ENCODE measurements at regions not wholly inside any gene's neighbourhood (a gene's known extent, or its start where the extent isn't known, plus 50 kb on each side); places are given as distances from the start of the nearest gene placed in this dataset.

- Histone ChIP-seq H3K4me3 (no peak overlapping the region), H3K27ac (no peak overlapping the region)
- no peak for DNase-seq (ENCODE audit: low spot score)
- TF ChIP-seq, protein P1, sequence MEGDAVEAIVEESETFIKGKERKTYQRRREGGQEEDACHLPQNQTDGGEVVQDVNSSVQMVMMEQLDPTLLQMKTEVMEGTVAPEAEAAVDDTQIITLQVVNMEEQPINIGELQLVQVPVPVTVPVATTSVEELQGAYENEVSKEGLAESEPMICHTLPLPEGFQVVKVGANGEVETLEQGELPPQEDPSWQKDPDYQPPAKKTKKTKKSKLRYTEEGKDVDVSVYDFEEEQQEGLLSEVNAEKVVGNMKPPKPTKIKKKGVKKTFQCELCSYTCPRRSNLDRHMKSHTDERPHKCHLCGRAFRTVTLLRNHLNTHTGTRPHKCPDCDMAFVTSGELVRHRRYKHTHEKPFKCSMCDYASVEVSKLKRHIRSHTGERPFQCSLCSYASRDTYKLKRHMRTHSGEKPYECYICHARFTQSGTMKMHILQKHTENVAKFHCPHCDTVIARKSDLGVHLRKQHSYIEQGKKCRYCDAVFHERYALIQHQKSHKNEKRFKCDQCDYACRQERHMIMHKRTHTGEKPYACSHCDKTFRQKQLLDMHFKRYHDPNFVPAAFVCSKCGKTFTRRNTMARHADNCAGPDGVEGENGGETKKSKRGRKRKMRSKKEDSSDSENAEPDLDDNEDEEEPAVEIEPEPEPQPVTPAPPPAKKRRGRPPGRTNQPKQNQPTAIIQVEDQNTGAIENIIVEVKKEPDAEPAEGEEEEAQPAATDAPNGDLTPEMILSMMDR (IDR thresholded peaks at IDR 0.05) = no peak
These were observed 893.4 kb upstream of the CDH8 start for GRCh38 chr16:62929593-62929992.

DNA sequence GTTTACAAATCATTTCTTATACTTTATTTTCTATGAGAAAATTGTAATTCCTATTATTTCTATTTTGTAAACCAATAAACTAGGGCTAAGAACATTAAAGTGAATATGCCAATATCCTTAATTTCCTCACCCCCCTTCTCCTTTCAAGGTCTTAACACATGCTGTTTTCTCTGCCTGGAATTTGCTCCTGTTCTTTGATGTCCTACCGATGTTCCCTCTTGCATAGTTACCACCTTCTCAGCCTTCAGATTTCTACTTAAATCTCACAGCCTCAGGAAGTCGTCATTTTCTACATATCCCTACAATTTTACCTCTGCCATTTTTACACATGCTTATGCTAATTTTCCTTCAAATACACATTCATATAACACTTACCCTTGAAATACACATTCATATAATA, 890.9 kb upstream of the CDH8 start:
- H3K27ac ChIP-seq = no peak overlapping the region

DNA sequence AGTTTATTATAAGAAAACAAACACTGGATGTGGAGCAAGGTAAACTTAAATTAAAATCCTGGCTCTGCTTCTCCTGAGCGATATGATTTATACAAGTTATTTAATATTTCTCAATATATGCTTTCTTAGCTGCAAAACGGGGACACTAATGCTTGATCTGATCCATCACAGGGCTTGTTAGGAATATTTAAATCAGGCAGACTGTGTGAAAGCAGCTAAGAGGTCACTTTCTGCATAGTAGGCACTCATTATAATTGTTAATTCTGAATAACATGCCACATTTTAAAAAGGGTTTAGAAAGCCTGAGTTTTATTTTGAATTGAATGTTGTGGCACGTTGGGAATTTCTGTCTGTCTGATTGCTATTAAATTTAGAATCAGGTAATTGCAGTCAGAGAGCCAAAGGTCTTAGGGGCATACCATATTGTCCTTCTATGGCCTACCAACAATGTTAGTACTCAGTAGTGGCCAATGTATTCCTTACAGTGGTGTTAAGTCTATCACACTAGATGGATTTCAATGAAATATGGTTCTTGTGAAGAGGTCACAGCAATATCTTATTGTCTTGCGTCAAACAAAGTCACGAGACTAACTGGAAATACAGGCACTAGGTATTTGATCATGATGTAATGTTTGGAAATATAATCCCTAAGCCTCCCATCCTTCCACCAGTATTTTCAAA, 890.0 kb upstream of the CDH8 start:
- Histone ChIP-seq H3K4me3 (no peak overlapping the region), H3K27ac (no peak overlapping the region)
- TF ChIP-seq, protein P1 (IDR thresholded peaks at IDR 0.05) = no peak
- no peak for DNase-seq (ENCODE audit: low spot score)

More for the DNA sequence above, 890.9 kb upstream of the CDH8 start:
- DNase-seq (ENCODE audit: low spot score) = no peak
- H3K4me3 ChIP-seq = no peak overlapping the region
- TF ChIP-seq, protein P1 (IDR thresholded peaks at IDR 0.05) = no peak

- H3K27ac ChIP-seq = no peak overlapping the region
- TF ChIP-seq, protein P1 (IDR thresholded peaks at IDR 0.05) = no peak
- DNase-seq (ENCODE audit: low spot score) = no peak
- H3K4me3 ChIP-seq = no peak overlapping the region
These were observed 885.7 kb upstream of the CDH8 start for GRCh38 chr16:62921904-62922303.

DNA sequence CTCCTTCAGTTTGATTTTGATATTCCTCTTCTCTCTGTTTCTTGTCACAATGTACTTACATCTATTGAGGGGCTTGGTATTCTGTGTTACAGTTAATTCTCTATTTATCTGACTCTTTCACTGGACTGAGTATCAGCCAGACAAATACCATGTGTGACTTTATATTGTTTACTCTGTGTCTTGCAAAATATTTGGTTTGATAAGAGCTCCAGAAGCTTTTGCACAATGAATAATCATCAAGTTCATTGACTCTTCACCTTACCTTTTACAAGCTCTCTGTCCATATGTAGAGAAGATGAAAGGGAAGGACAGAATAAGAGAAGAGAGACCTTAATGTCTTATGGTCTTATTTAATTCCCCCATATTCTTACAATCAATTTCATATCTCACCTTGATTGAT, 877.7 kb upstream of the CDH8 start:
- H3K27ac ChIP-seq = no peak overlapping the region
- TF ChIP-seq, protein P1 (IDR thresholded peaks at IDR 0.05) = no peak
- no peak for DNase-seq (ENCODE audit: low spot score)
- H3K4me3 ChIP-seq = no peak overlapping the region

GRCh38 chr16:62913333-62913732, 877.1 kb upstream of the CDH8 start:
- TF ChIP-seq, protein P1 (IDR thresholded peaks at IDR 0.05) = no peak
- Histone ChIP-seq H3K27ac (no peak overlapping the region), H3K4me3 (no peak overlapping the region)
- no peak for DNase-seq (ENCODE audit: low spot score)

- no peak for DNase-seq (ENCODE audit: low spot score)
- TF ChIP-seq, protein P1 (IDR thresholded peaks at IDR 0.05) = no peak
- Histone ChIP-seq H3K27ac (no peak overlapping the region), H3K4me3 (no peak overlapping the region)
These were observed 873.4 kb upstream of the CDH8 start for GRCh38 chr16:62909597-62909996.
